MCF 10A (cell line): ENCODE measurements at regions not wholly inside any gene's neighbourhood (a gene's known extent, or its start where the extent isn't known, plus 50 kb on each side); places are given as distances from the start of the nearest gene placed in this dataset.

ENCODE experiments used
- BruUV-seq: library from RNA; stranded (reverse); fragments of 400-500 nt; replicated peaks from 2 replicates; lab custom pipeline; 2021; lab: Mats Ljungman, UMichigan
- CTCF ChIA-PET: fragments of 300-600 bp; sonication (Branson Sonifier 250); formaldehyde crosslinking; extraction: SDS; loops from one replicate; lab custom pipeline; 2021; ENCODE audit warnings: antibody characterized with exemption, inconsistent platforms; lab: Yijun Ruan, JAX
- POLR2A ChIA-PET: fragments of 300-600, 350-650 bp; sonication (Branson Sonifier 250); formaldehyde crosslinking; extraction: SDS; loops from one replicate; lab custom pipeline; 2020; ENCODE audit warnings: antibody characterized with exemption, inconsistent platforms; lab: Yijun Ruan, JAX
- DNase-seq: peaks from one replicate; pipeline ENCODE4 v3.0.0-alpha.2; 2018; ENCODE audit not compliant: unreplicated experiment
- H3K27ac Mint-ChIP-seq: one replicate; pipeline ENCODE4 v1.8.0; 2022; ENCODE audit warnings: mild to moderate bottlenecking, low read depth, mixed read lengths; ENCODE audit not compliant: unreplicated experiment
- H3K27me3 Mint-ChIP-seq: one replicate; pipeline ENCODE4 v1.8.0; 2022; ENCODE audit warnings: mixed read lengths; ENCODE audit not compliant: insufficient read depth, unreplicated experiment
- H3K36me3 Mint-ChIP-seq: one replicate; pipeline ENCODE4 v1.8.0; 2022; ENCODE audit warnings: mild to moderate bottlenecking, moderate library complexity, mixed read lengths; ENCODE audit not compliant: insufficient read depth, unreplicated experiment
- H3K4me1 Mint-ChIP-seq: one replicate; pipeline ENCODE4 v1.8.0; 2022; ENCODE audit warnings: mixed read lengths; ENCODE audit not compliant: insufficient read depth, unreplicated experiment
- H3K4me3 Mint-ChIP-seq: one replicate; pipeline ENCODE4 v1.8.0; 2022; ENCODE audit warnings: mild to moderate bottlenecking, moderate library complexity, mixed read lengths; ENCODE audit not compliant: unreplicated experiment
- H3K9me3 Mint-ChIP-seq: one replicate; pipeline ENCODE4 v1.8.0; 2022; ENCODE audit warnings: mixed read lengths; ENCODE audit not compliant: unreplicated experiment
- intact Hi-C: fragments of 100-400 bp; cut with micrococcal nuclease; formaldehyde crosslinking; loops from 2 replicates; pipeline ENCODE4 v1.14.1; 2022
- TF ChIP-seq, protein P1 (sequence below): fragments of 200-600 bp; IDR thresholded peaks from one replicate; pipeline ENCODE4 v1.8.0; 2022; ENCODE audit warnings: antibody characterized with exemption, mild to moderate bottlenecking; ENCODE audit not compliant: unreplicated experiment

- H3K27ac Mint-ChIP-seq = no peak overlapping the region
- H3K9me3 Mint-ChIP-seq = peaks cover 7% of the 10 kb centered on the region
- DNase-seq = no peak
- CTCF ChIA-PET = interaction anchor here (0.8 kb wide), 1 partner anchor 414 kb away, joined by 3 read pairs; no protein-coding TSS in a partner anchor
- no peaks in the 10 kb centered on the region for H3K27me3 Mint-ChIP-seq
- H3K4me1 Mint-ChIP-seq = peaks cover 23% of the 10 kb centered on the region
- POLR2A ChIA-PET = no interaction called here
- no peak overlapping the region for H3K4me3 Mint-ChIP-seq
- H3K36me3 Mint-ChIP-seq = no peaks in the 10 kb centered on the region
- BruUV-seq = no TSS peak
- intact Hi-C loops = no loop called here
- TF ChIP-seq, protein P1, sequence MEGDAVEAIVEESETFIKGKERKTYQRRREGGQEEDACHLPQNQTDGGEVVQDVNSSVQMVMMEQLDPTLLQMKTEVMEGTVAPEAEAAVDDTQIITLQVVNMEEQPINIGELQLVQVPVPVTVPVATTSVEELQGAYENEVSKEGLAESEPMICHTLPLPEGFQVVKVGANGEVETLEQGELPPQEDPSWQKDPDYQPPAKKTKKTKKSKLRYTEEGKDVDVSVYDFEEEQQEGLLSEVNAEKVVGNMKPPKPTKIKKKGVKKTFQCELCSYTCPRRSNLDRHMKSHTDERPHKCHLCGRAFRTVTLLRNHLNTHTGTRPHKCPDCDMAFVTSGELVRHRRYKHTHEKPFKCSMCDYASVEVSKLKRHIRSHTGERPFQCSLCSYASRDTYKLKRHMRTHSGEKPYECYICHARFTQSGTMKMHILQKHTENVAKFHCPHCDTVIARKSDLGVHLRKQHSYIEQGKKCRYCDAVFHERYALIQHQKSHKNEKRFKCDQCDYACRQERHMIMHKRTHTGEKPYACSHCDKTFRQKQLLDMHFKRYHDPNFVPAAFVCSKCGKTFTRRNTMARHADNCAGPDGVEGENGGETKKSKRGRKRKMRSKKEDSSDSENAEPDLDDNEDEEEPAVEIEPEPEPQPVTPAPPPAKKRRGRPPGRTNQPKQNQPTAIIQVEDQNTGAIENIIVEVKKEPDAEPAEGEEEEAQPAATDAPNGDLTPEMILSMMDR = no peak
These were observed 220.7 kb downstream of the TACR3 start for GRCh38 chr4:103499094-103499493.

- ChIA-PET POLR2A (interaction anchor here (0.7 to 0.8 kb wide), 2 partner anchors 10 to 40 kb away, joined by 3 read pairs; no protein-coding TSS in a partner anchor), CTCF (interaction anchor here (0.8 kb wide), 1 partner anchor 414 kb away, joined by 3 read pairs; no protein-coding TSS in a partner anchor)
- Mint-ChIP-seq H3K4me1 (peaks cover 23% of the 10 kb centered on the region), H3K36me3 (no peaks in the 10 kb centered on the region), H3K27me3 (no peaks in the 10 kb centered on the region), H3K9me3 (peaks cover 7% of the 10 kb centered on the region), H3K27ac (peak overlapping the region; percentile 49), H3K4me3 (no peak overlapping the region)
- BruUV-seq = no TSS peak
- intact Hi-C loops = no loop called here
- TF ChIP-seq, protein P1 = no peak
- DNase-seq = peak; percentile 81
These were observed 221.4 kb downstream of the TACR3 start for GRCh38 chr4:103498161-103499070.

DNA sequence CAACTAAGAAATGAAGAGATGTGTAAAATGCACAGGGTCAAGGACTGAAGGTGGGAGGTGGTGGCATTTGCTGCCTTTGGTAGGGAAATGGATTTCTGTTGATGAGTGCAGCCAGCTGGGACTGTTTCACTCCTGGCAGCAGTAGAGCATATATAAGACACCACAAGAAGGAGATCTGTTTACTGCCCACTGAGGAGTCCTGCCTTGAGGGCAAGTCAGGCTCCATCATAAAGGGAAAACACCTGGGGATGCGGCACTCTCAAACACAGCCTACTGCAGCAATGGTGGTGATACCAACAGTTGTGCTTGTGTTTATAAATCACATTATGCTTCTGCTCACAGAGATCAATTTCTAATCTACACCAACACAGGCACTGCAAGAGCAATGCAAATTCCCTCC lies 222.1 kb downstream of the TACR3 start:
- Mint-ChIP-seq H3K27ac (no peak overlapping the region), H3K27me3 (no peaks in the 10 kb centered on the region), H3K9me3 (peaks cover 7% of the 10 kb centered on the region), H3K4me1 (peaks cover 23% of the 10 kb centered on the region), H3K4me3 (no peak overlapping the region), H3K36me3 (no peaks in the 10 kb centered on the region)
- peak; percentile 16 for DNase-seq
- intact Hi-C loops = no loop called here
- TF ChIP-seq, protein P1 = no peak
- POLR2A ChIA-PET = interaction anchor here (0.7 to 0.8 kb wide), 2 partner anchors 10 to 39 kb away, joined by 3 read pairs; no protein-coding TSS in a partner anchor
- BruUV-seq = no TSS peak
- CTCF ChIA-PET = no interaction called here

- Mint-ChIP-seq H3K27me3 (no peaks in the 10 kb centered on the region), H3K4me1 (peaks cover 23% of the 10 kb centered on the region), H3K36me3 (no peaks in the 10 kb centered on the region), H3K9me3 (peaks cover 7% of the 10 kb centered on the region), H3K27ac (no peak overlapping the region), H3K4me3 (no peak overlapping the region)
- DNase-seq = no peak
- ChIA-PET CTCF (interaction anchor here (0.5 kb wide), 1 partner anchor 419 kb away, joined by 3 read pairs; no protein-coding TSS in a partner anchor), POLR2A (interaction anchor here (0.5 kb wide), 1 partner anchor 10 kb away, joined by 3 read pairs; no protein-coding TSS in a partner anchor)
- intact Hi-C loops = no loop called here
- TF ChIP-seq, protein P1 = no peak
- no TSS peak for BruUV-seq
These were observed 223.0 kb downstream of the TACR3 start for GRCh38 chr4:103496800-103497199.
